Activated T-cell treated with anti-CD3 and anti-CD28 coated beads, Interleukin-2, amount 50 U/mL, for 1 hour (primary cell): ENCODE measurements at regions not wholly inside any gene's neighbourhood (a gene's known extent, or its start where the extent isn't known, plus 50 kb on each side); places are given as distances from the start of the nearest gene placed in this dataset.

Experiments
- DNase-seq: peaks from one replicate; pipeline ENCODE4 v3.0.0-alpha.2; 2020

DNA sequence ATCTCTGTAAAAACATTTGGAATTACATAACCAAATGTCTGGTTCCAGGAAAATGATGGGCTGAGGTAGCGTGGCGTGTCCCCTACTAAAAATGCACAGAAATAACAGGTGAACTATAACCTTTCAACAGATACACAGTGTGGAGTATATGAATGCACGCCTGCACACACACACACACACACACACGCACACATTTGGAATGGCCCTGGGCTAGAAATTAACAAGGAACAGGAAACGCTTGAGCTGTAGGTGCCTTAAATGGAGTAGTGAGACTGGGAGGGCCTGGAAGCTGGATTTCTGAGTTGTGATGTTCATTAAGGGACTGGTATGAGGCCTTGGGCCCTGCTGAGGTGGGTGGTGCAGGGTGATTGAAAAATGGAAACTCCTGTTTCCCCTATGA lies 246.5 kb upstream of the C1orf174 start:
- DNase-seq: no peak

DNA sequence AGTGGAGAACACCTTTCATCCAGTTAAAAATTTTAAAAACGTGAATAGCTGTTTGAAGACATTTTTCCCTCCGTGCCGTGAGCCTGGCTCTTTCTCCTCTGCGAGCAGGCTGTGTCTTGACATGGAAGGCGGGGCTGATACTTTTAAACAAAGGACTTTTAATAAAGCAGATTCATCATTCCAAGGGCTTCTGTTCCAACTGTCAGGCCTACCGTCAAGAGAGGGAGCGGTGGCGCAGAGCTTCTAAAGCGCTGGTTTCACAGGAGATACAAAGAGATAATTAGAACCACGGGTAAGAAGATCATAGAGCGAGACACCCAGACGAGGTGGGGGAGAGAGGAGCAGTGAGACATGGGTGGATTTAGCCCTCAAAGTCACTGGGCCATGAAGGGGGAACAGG lies 247.4 kb upstream of the C1orf174 start:
- no peak for DNase-seq

DNA sequence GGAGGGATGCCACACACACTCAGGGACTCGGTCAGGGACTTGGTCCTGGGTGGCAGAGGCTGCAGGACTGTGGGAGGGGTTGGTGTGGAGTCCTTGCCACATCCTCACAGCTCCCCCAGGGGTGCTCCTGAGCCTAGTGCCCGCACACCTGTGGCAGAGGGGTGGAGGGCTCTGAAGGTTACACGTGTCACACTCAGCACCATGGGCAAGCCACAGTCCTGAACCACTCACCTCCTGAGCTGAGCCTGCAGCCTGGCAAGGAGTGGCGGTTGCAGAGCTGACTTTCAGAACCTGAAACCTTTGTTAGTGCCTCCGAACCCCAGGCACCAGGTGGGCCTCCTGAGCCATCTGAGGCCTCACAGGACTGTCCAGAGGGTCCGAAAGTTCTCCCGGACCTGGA lies 249.2 kb upstream of the C1orf174 start:
- no peak for DNase-seq

DNA sequence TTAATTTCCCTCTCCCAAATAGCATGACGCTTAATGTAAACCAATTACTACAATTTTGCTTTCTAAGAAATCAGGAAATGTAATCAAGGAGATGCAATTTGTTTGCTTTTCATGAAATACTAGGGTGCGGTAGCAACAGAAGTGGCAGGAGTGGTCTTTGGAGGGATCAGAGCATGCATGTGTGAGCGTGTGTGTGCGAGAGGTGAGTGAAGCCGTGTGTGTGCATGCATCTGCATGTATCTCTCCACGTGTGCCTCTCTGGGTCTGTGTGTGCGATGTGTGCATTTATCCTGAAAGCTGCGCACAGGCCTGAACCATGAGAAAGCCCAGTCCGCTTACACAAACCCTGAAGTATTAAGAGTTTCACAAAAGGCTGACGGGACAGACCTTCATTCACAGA lies 249.8 kb upstream of the C1orf174 start:
- no peak for DNase-seq

DNA sequence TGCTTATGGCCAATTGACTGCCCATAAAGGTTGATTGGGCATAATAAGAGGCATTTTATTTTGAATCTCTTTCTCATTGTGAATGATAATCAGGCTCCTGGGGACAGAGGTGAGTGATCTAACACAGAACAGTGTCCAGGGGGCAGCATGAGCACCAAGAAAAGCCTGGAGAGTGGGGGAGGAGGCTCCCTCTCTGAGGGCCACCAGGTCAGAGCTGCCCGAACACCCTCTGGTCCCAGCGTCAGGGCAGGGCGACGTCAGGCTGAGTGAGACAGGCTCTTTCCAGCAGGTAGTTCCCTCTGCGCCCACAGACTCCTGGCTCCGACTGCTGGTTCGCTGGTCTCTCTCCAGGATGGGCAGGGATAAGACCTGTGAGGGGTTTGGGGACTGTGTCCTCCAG lies 250.2 kb upstream of the C1orf174 start:
- no peak for DNase-seq

DNA sequence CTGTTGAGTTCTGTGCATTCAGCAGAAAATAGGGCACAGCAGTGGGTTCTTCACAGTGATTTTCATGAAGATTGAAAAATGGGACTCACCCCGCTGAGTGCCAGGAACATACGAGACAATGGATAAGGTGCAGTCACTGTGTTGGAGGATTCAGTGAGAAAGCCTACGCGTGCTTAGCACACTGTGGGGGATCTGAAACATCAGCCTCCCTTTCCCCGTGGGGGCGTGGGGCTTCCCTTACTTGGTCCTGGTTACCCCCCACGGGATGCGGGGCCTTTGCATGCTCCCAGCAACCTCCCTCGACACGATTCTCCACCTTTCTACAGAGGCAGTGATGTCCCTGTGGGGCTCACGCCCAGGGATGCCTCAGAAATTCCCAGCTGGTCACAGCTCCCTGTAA lies 252.2 kb upstream of the C1orf174 start:
- no peak for DNase-seq

DNA sequence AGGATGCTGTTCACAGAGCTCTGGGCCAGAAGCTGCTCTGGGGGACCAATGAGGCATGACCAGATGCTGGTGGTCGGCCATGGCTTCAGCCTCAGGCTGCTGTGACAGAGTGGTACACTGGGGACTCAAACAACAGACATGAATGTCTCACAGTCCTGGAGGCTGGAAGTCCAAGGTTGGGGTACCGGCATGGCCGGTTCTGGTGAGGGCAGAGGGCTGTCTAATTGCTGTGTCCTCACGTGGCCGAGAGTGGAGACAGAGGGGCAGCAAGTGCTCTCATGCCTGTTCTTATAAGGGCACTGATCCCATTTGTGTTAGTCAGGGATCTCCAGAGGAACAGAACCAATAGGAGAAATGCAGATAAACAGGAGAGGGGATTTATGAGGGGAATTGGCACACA lies 253.5 kb upstream of the C1orf174 start:
- no peak for DNase-seq

DNA sequence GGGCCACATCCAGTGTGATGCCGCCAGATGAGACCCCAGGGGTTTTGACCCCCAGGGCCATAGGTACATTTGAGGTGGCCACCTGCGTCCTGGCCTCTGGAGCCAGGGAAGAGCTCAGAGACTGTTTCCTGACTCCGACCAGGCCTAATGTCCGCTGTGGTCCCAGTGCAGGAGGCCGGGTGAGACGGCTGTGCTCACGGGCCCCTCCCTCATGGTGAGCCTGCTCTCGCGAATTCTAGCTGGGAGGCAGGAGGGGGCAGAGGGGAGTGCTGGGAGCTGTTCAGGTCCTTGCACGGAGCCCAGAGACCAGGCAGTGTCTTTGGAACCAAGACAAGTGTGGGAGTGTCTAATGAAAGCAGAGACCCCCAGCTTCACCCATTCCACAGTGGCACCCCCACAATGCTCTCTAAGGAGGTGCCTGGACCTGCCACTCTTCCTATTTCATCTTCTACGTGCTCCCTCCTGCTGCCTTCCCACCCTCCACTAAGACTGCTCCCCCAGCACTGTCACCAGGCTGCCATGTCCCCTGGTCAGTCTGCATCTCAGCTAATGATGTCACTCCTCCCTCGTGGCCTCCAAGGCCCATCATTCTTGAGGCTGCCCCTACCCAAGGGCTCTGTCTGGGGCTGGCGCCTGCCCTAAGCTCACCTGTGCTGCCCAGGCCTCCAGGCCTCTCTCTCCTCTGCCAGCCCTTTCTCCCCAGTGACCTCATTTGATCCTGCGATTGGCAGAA lies 256.3 kb upstream of the C1orf174 start:
- DNase-seq: no peak

DNA sequence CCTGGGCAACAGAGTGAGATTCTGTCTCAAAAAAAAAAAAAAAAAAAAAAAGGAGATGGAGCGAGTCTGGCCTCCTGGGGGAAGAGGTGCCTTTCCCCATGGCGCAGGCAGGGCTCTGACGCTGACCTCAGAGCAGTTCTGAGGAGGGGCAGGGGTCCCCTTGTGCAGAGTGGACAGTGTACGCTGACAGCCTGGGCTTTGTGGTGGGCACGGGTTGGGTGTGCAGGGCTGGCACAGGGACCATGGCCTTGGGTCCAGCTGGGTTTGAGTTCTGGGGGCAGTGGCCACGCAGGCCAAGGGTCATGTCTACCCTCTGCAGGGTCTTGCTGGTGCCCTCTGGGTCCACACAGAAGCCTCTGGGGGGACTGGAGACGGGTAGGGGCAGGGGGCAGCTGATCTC lies 260.1 kb upstream of the C1orf174 start:
- DNase-seq: no peak

DNA sequence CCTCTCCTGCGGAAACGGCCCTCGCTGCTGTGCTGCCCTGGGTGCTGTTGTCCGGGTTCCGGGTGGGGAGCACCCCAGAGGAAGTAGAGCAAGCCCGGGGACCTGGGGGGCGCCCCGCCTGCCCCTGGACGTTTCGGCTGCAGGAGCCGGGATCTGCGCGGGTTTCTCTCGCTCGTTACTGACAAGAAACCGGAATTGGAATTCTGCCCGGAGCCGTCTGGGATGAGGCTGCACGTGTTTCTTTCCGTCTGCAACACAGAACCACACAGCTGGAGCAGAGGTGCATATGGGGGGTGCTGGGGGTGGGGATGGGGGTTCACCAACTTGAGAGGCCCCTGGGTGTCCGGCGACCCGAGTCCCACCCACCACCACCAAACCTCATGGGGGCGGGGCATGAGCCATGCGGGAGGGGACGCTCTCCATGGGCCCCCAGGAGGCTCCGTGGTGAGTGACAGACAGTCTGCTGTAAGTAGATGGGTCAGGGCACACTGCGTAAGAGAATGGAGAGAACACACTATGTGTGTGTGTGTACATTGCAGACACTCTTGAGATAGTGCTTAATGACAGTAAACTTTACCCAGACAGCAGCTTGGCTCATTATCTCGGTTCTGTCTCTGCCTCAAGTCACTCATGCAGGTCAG lies 261.4 kb upstream of the C1orf174 start:
- DNase-seq: no peak

DNA sequence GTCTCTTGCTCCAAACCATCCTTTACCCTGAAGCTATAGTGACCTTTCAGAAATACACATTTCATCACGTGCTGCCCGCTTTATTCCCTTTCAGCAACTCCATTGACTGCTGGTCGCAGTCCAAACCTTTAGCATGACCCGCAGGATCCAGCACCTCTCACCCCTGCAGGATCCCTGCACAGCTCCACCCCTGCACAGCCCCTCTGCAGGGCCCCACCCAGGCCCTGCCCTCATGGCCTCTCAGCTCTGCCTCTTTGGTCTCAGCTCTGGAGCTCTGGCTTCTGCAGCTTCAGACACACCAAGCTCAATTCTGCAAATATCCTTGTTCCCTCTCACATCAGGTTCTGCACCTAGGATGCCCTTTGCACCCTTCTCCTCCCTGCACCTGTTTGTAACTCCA lies 264.9 kb upstream of the C1orf174 start:
- DNase-seq: no peak

DNA sequence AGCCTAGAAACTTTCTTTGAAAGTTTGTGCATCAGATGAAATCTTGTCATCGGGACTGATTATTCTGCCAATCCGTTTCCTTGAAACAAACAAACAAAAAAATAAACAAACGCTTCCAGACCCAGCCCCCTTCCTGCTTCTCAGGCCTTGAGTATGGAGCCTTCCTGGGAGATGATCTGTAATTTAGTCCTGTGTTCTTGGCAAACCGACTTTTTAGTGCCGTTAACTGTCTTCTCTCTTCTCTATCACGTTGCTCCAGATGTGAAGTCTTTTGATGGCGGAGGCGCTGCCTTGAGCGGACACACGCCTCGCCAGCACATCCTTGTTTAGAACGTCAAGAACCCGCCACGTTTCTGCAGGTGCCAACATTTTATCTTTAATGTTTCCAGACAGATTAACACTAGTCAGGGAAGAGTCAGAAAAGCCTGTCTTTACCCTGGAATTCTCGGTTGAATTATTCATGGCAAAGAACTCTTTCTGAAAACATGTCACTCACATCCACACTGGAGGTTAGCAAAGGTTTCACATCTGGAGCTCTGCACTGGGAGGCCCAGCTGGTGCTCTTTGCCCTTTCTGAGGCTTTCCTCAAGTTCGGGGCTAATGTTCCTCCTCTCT lies 265.7 kb upstream of the C1orf174 start:
- DNase-seq: no peak

DNA sequence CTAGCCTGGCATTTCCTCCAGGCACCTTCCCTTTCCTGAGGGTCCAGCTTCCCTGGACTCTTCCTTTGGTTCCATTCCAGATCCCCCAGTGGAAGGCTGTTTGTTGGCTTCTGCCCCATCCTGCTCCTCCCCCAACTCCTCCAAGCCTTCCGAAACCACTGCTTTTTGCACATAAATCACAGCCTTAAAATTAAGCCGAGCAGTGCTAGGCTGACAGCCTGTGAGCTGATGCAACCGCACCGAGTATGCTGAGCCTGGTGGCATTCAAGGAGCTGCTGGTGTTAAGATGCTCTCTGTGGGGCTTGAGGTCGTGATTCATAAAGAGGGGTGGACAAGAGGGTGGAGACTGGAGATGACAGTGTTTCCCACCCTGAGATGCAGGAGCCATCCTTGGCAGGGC lies 266.6 kb upstream of the C1orf174 start:
- no peak for DNase-seq

DNA sequence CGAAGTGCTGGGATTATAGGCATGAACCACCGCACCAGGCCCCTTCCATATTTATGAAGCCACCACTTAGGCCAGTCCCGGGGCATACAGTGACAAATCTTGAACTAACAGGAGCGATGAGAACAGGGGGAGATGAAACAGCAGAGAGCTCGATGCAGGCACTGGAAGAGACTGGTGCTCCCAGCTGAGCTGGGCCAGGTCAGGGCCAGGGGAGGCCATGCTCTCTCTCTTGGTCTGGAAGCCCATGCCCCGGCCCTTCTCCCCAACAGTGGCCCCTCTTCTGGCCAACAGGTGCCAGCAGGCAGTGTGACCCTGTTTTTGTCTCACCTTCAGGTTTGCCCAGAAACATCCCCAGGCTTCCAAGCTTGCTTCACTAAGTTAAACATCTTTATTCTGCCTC lies 269.9 kb upstream of the C1orf174 start:
- DNase-seq: no peak

DNA sequence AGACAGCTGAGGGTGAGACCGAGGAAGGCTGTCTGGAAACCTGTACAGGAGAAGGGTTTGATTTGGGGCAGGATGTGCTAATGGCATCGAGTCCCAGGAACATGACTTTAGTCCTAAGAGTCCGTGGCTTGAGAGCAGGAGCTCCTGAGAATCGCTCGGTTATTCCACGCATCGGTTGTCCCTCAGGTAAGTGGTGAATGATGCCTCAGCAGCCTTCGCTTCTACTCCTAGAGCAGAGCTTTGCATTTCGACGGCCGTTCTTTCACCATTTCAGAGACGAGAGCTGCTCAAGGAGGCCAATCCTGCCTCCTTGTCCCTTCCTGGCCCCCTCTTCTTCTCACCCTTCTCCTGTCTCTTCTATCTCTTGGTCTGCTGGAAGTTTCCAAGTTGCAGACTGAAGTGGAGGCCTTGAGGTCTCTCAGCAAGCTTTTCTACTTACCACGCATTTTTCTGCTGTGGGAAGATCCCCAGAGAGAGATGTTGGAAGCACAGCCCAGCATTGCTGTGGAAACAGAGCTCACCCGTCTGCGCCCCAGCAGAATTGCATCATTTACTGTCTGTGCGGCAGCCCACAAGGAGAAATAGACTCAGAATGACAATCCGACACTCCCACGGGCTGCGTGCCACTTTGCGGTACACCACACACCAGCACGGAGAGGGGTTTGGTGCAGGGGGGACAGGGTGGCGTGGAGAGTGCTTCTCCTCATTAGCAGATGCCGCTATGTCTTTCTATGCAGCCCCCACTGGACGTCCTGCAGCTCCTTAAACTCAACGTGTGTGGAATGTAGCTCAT lies 270.7 kb upstream of the C1orf174 start:
- DNase-seq: no peak

DNA sequence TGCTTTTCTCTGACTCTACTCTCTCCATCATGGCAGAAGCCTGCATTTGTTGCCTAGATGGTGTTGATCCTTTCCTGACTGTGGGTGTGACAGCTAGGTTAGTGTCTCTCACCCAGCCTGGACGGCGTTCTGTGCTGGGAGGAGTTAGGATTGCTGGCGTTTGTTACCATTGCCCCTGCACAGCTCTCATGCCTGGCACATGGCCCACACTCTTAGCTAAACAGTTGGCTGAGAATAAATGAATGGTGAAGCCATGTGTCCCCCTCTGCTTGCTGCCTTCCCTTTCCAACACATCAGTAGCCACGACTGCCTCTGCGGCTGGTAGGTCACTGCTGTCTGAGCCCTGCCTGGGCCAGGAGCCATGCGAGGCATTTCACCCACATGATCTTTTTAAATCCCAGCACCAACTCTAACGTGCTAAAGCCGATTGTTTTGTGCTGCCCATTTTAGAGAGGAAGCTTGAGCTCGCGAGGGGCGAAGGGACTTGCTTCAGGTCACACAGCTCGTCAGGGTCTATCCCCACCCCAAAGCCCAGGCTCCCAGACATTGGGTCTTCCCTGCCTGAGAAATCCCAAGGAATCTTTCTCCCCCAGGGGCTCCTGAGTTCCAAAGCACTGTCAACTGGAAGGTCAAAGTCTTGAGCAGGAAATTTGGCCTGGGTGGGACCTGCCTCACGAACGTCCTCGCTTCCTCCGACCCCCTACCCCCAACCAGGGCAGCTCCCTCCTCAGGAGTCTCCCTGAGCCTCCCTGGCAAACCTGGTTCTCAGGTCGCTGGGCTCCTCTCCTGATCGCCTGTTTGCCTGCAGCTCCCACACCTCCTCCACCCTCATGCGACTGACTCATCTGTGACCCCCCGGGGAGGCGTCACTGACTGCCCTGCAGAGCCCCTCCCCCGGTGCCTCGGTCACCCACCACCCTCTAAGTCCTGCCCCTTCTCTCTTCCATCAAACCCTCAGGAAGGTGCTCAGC lies 271.7 kb upstream of the C1orf174 start:
- no peak for DNase-seq

DNA sequence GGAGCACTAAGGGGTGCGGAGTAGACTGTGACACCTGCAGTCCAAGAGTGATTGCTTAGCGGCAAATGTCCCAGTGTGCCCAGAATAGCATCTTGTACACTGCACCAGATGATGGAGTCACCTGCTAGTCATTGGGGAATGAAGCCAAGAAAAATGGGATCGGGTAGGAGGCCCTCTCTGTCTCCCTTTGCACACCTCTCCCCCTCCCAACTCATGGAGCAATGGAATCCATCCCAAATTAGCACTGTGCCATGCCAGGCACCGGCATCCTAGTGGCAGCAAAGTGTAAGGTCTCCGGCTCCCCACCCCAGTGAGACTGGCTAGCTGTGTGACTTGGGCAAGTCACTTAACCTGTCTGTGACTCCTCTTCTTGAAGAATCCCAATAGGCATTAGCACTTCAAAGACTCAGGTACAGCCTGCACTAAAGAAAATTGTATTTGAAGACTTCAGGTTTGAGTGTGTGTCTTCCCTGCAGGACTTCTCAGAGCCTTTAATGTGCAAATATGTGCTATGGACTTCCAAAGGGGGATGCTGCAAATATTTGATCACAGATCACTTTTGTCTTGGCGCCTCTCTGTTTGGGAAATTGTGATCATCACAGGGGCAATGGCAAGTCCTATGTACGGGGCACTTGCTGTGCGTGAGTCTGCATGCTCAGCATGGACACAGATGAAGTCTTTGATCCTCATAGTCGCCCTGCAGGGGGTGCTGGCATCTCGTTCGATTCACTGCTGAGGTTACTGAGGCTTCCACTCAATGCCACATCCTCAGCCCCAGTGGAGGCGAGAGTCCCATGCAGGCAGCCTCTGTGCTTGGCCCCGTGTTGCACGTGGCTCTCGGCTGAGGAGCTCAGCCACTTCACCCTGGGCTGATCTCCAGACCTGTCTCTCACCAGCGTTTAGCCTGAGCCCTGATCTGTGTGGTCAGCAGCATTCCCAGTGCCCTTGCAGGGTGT lies 272.9 kb upstream of the C1orf174 start:
- DNase-seq: no peak

DNA sequence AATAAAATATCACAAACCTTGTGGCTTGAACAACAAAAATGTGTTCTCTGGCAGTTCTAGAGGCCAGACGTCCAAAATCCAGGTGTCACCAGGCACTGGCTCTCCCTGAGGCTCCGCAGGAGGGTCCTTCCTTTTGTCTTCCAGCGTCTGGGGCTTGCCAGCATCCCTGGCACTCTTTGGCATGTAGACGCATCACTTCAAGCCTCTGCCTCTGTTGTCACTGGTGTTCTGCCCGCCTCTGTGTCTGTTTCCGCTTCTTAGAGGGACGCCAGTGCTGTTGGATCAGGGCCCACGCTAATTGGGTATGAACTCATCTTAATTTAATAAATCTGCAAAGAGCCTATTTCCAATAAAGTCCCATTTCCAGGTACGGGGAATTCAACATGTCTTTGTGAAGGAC lies 273.7 kb upstream of the C1orf174 start:
- DNase-seq: no peak

DNA sequence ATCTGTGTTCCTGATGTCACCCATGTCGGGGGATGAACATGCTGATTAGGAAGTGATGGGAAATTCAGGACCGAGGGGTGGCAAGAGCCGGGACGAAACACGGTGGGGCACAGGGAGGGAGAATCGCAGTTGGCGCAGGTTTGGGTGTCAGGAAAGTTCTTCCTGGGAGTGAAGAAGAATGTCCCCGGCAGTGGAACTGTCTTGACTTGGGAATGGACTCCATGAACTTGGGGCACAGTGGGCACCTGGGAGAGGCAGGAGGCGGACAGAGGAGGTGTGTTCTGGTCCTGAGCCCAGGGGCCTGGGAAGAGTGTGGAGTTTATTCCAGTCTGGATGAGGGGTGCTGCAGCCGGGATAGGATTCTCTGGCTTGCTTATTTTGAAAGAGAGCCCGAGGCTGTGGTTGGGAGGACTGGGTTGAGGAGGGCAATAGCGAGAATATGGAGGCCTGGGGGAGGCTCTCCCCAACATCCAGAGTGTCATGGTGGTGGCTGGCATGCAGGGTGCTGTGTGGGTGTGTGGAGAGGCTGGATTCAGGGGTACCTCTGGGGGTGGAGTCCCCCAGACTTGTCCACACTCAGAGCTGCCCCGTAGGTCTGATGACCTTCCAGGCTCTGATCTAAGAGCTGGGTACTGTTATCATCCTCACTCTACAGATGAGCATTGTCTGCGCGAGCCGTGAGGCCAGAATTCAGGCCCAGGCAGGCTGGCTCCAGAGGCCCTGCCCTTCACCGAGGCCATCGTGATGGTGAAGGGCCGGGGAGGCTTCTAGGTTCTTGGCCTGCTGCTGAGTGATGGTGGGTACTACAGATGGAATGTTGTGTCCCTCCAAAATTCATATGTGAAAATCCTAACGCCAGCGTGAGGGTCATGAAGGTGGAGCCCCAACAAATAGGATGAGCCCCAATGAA lies 274.5 kb upstream of the C1orf174 start:
- DNase-seq: no peak
